ENCODE measurements at regions not wholly inside any gene's neighbourhood (a gene's known extent, or its start where the extent isn't known, plus 50 kb on each side); places are given as distances from the start of the nearest gene placed in this dataset.
A peak's percentile ranks its signal among the peaks of the same experiment; 100 is the strongest.

GRCh38 chr21:24097181-24097580 is 1510.1 kb downstream of the MRPL39 start:
- no peak for DNase-seq

- no peak for DNase-seq
These were observed 1510.6 kb downstream of the MRPL39 start for GRCh38 chr21:24096651-24097050.

GRCh38 chr21:24093032-24093431 is 1514.2 kb downstream of the MRPL39 start:
- no peak for DNase-seq

GRCh38 chr21:24076179-24076578 is 1531.1 kb downstream of the MRPL39 start:
- peak; percentile 18 for DNase-seq

GRCh38 chr21:24055696-24056095 is 1551.6 kb downstream of the MRPL39 start:
- no peak for DNase-seq

- DNase-seq, result no peak
These were observed 1557.0 kb downstream of the MRPL39 start for GRCh38 chr21:24050231-24050630.

GRCh38 chr21:24046829-24047443 is 1560.3 kb downstream of the MRPL39 start:
- no peak for DNase-seq

GRCh38 chr21:24045775-24046215 is 1561.5 kb downstream of the MRPL39 start:
- DNase-seq, result peak; percentile 97

GRCh38 chr21:24045373-24045772 is 1561.9 kb downstream of the MRPL39 start:
- no peak for DNase-seq

- DNase-seq, result no peak
These were observed 1564.6 kb downstream of the MRPL39 start for GRCh38 chr21:24042687-24043086.

- no peak for DNase-seq
These were observed 1574.5 kb downstream of the MRPL39 start for GRCh38 chr21:24032709-24033232.

- no peak for DNase-seq
These were observed 1579.9 kb downstream of the MRPL39 start for GRCh38 chr21:24027396-24027795.

- DNase-seq, result peak; percentile 9
These were observed 1582.2 kb downstream of the MRPL39 start for GRCh38 chr21:24025101-24025500.

GRCh38 chr21:24023936-24024335 is 1583.3 kb downstream of the MRPL39 start:
- DNase-seq, result no peak

- peak; percentile 36 for DNase-seq
These were observed 1583.9 kb downstream of the MRPL39 start for GRCh38 chr21:24023402-24023801.

GRCh38 chr21:24014381-24014780 is 1592.9 kb downstream of the MRPL39 start:
- no peak for DNase-seq

- DNase-seq, result no peak
These were observed 1596.2 kb downstream of the MRPL39 start for GRCh38 chr21:24011087-24011486.

GRCh38 chr21:24007592-24007991 is 1599.7 kb downstream of the MRPL39 start:
- DNase-seq, result no peak

GRCh38 chr21:23986987-23987386 is 1620.3 kb downstream of the MRPL39 start:
- DNase-seq, result no peak

GRCh38 chr21:23986214-23986613 is 1621.1 kb downstream of the MRPL39 start:
- no peak for DNase-seq

GRCh38 chr21:23982546-23982945 is 1624.7 kb downstream of the MRPL39 start:
- no peak for DNase-seq

- DNase-seq, result peak; percentile 34
These were observed 1629.3 kb downstream of the MRPL39 start for GRCh38 chr21:23977971-23978370.

- DNase-seq, result peak; percentile 34
These were observed 1638.3 kb downstream of the MRPL39 start for GRCh38 chr21:23968722-23969647.

GRCh38 chr21:23968008-23968407 is 1639.3 kb downstream of the MRPL39 start:
- no peak for DNase-seq
